ENCODE measurements at regions not wholly inside any gene's neighbourhood (a gene's known extent, or its start where the extent isn't known, plus 50 kb on each side); places are given as distances from the start of the nearest gene placed in this dataset.

- TF ChIP-seq POLR2AphosphoS5 (IDR thresholded peaks at IDR 0.05; ENCODE audit: low read depth, low read length) (no peak), TAF1 (IDR thresholded peaks at IDR 0.05; ENCODE audit: borderline replicate concordance, insufficient read depth, low read length) (no peak), SIN3A (IDR thresholded peaks at IDR 0.05; ENCODE audit: borderline replicate concordance, insufficient read depth, low read length) (no peak)
Measured at GRCh38 chr2:15034246-15034645, 401.7 kb downstream of the LRATD1 start.

All from PFSK-1 (cell line).